PFSK-1 (cell line): ENCODE measurements at regions not wholly inside any gene's neighbourhood (a gene's known extent, or its start where the extent isn't known, plus 50 kb on each side); places are given as distances from the start of the nearest gene placed in this dataset.

Experiments
- FOXP2 ChIP-seq: optimal IDR thresholded peaks from 2 replicates; pipeline ENCODE3; 2011; ENCODE audit warnings: borderline replicate concordance, control low read depth, inconsistent platforms; ENCODE audit not compliant: insufficient read depth; ENCODE audit errors: extremely low read length, extremely low read depth
- POLR2AphosphoS5 ChIP-seq: IDR thresholded peaks from 2 replicates; pipeline ENCODE4 v1.6.1; 2012; ENCODE audit warnings: low read depth, mild to moderate bottlenecking, control low read depth, low read length, moderate library complexity
- REST ChIP-seq, 2 experiments: IDR thresholded peaks; 2 replicates each; pipeline versions ENCODE4 v1.6.1 to v1.8.0; 2011 to 2012; ENCODE audit warnings: low read depth in 2 of 2, low read length in 2 of 2, control low read depth in 1 of 2, inconsistent platforms in 1 of 2, mild to moderate bottlenecking in 1 of 2, moderate library complexity in 1 of 2; ENCODE audit not compliant: insufficient read depth in 1 of 2
- SIN3A ChIP-seq: IDR thresholded peaks from 2 replicates; pipeline ENCODE4 v1.6.1; 2012; ENCODE audit warnings: mild to moderate bottlenecking, low read length, moderate library complexity, borderline replicate concordance; ENCODE audit not compliant: insufficient read depth
- TAF1 ChIP-seq: IDR thresholded peaks from 2 replicates; pipeline ENCODE4 v1.6.1; 2012; ENCODE audit warnings: low read length, control low read depth, borderline replicate concordance; ENCODE audit not compliant: insufficient read depth

- TF ChIP-seq REST (IDR thresholded peaks at IDR 0.05; ENCODE audit: insufficient read depth in 1 of 2, low read depth in 2 of 2, low read length in 2 of 2) (no peak), FOXP2 (no peak), SIN3A (no peak), TAF1 (no peak), POLR2AphosphoS5 (no peak)
These were observed 708.9 kb downstream of the FAM181B start for GRCh38 chr11:82024760-82025159.

- TF ChIP-seq FOXP2 = no peak
- no peak for TF ChIP-seq POLR2AphosphoS5
- TF ChIP-seq REST (IDR thresholded peaks at IDR 0.05; ENCODE audit: insufficient read depth in 1 of 2, low read depth in 2 of 2, low read length in 2 of 2) = no peak
- TF ChIP-seq SIN3A = no peak
- TF ChIP-seq TAF1 = no peak
These were observed 721.4 kb downstream of the FAM181B start for GRCh38 chr11:82012276-82012675.

GRCh38 chr11:82009133-82009532 lies 724.5 kb downstream of the FAM181B start:
- TF ChIP-seq FOXP2 = no peak
- no peak for TF ChIP-seq SIN3A
- no peak for TF ChIP-seq TAF1
- no peak for TF ChIP-seq REST (IDR thresholded peaks at IDR 0.05; ENCODE audit: insufficient read depth in 1 of 2, low read depth in 2 of 2, low read length in 2 of 2)
- TF ChIP-seq POLR2AphosphoS5 = no peak

- TF ChIP-seq SIN3A (no peak), FOXP2 (no peak), POLR2AphosphoS5 (no peak), TAF1 (no peak), REST (IDR thresholded peaks at IDR 0.05; ENCODE audit: insufficient read depth in 1 of 2, low read depth in 2 of 2, low read length in 2 of 2) (no peak)
These were observed 726.1 kb downstream of the FAM181B start for GRCh38 chr11:82007521-82007920.

- TF ChIP-seq SIN3A = no peak
- TF ChIP-seq TAF1 = no peak
- no peak for TF ChIP-seq REST (IDR thresholded peaks at IDR 0.05; ENCODE audit: insufficient read depth in 1 of 2, low read depth in 2 of 2, low read length in 2 of 2)
- no peak for TF ChIP-seq POLR2AphosphoS5
- no peak for TF ChIP-seq FOXP2
These were observed 729.0 kb downstream of the FAM181B start for GRCh38 chr11:82004537-82005213.
